HCT116 (cell line): ENCODE measurements at regions not wholly inside any gene's neighbourhood (a gene's known extent, or its start where the extent isn't known, plus 50 kb on each side); places are given as distances from the start of the nearest gene placed in this dataset.

ENCODE experiments used
- ATAC-seq: fragments of 200-7000 bp; cut with Tn5 transposase; 2 replicates; pipeline ENCODE4 v1.9.1; 2020; ENCODE audit warnings: mild to moderate bottlenecking, moderate library complexity
- BruUV-seq: library from RNA; stranded (reverse); fragments of 400-500 nt; replicated peaks from 2 replicates; lab custom pipeline; 2021; lab: Mats Ljungman, UMichigan
- CTCF ChIA-PET: fragments of 300-600 bp; sonication (Branson Sonifier 250); formaldehyde crosslinking; loops from one replicate; lab custom pipeline; 2021; ENCODE audit warnings: antibody characterized with exemption; lab: Charles Lee
- POLR2A ChIA-PET: fragments of 300-600, 350-600 bp; sonication (Branson Sonifier 250); formaldehyde crosslinking; loops from one replicate; lab custom pipeline; 2021; ENCODE audit warnings: antibody characterized with exemption; lab: Charles Lee
- RAD21 ChIA-PET, 2 experiments: fragments of 300-600 bp; sonication (Branson Sonifier 250); formaldehyde crosslinking; loops; one replicate each; lab custom pipeline; 2023; ENCODE audit warnings: low total read pairs in 2 of 2; ENCODE audit not compliant: uncharacterized antibody in 2 of 2, unreplicated experiment in 2 of 2, low non-redundant PET in 1 of 2; lab: Charles Lee
- DNase-seq: peaks from one replicate; pipeline ENCODE4 v3.0.0-alpha.2; 2010; ENCODE audit warnings: low read depth, low spot score
- H2AFZ ChIP-seq: fragments of 200-600 bp; shearing (Covaris generic), sonication (generic); 2 replicates; pipeline ENCODE4 v1.6.1; 2017; ENCODE audit warnings: low read depth, mixed run types, mixed read lengths, antibody characterized with exemption, low read length; ENCODE audit not compliant: poor library complexity, severe bottlenecking
- H3K27ac ChIP-seq: 2 replicates; pipeline ENCODE4 v1.5.1; 2012; ENCODE audit warnings: low read depth, low read length
- H3K27me3 ChIP-seq: fragments of 200-600 bp; sonication (generic); 2 replicates; pipeline ENCODE4 v1.6.1; 2016; ENCODE audit warnings: mixed run types, low read length, mixed read lengths; ENCODE audit not compliant: insufficient read depth
- H3K36me3 ChIP-seq, 2 experiments: fragments of 200-500 bp in 1 of 2; fragments of 200-600 bp in 1 of 2; sonication (Bioruptor generic) in 1 of 2; sonication (generic) in 1 of 2; 2 replicates each; pipeline versions ENCODE4 v1.5.1 to v1.6.1; 2014 to 2016; ENCODE audit warnings: low read length in 2 of 2, inconsistent platforms in 1 of 2, mixed read lengths in 1 of 2, mixed run types in 1 of 2; ENCODE audit not compliant: insufficient read depth in 2 of 2, control insufficient read depth in 1 of 2
- H3K4me1 ChIP-seq, 2 experiments: fragments of 200-600 bp in 1 of 2; sonication (generic) in 1 of 2; 2 replicates each; pipeline versions ENCODE4 v1.5.1 to v1.6.1; 2012 to 2017; ENCODE audit warnings: low read length in 2 of 2, inconsistent platforms in 1 of 2, mild to moderate bottlenecking in 1 of 2, mixed read lengths in 1 of 2, mixed run types in 1 of 2, moderate library complexity in 1 of 2; ENCODE audit not compliant: insufficient read depth in 2 of 2, control insufficient read depth in 1 of 2
- H3K4me2 ChIP-seq: fragments of 200-600 bp; sonication (generic); 2 replicates; pipeline ENCODE4 v1.6.1; 2017; ENCODE audit warnings: mixed run types, low read length, mixed read lengths
- H3K4me3 ChIP-seq, 2 experiments: fragments of 200-600 bp in 1 of 2; sonication (generic) in 1 of 2; replicated peaks in 1 of 2; 2 replicates each; pipeline ENCODE4 v1.5.1; 2011 to 2016; ENCODE audit warnings: low read length in 2 of 2, control low read depth in 1 of 2, low read depth in 1 of 2, mild to moderate bottlenecking in 1 of 2, mixed read lengths in 1 of 2, mixed run types in 1 of 2
- H3K79me2 ChIP-seq: fragments of 200-600 bp; sonication (generic); 2 replicates; pipeline ENCODE4 v1.6.1; 2017; ENCODE audit warnings: mild to moderate bottlenecking, mixed run types, low read length, moderate library complexity, mixed read lengths; ENCODE audit not compliant: insufficient read depth
- H3K9ac ChIP-seq: fragments of 200-600 bp; sonication (generic); 2 replicates; pipeline ENCODE4 v1.6.1; 2016; ENCODE audit warnings: low read length, mixed read lengths
- H3K9me2 ChIP-seq: fragments of 200-600 bp; sonication (generic), shearing (Covaris generic); 2 replicates; pipeline ENCODE4 v1.6.1; 2017; ENCODE audit warnings: mixed run types, mild to moderate bottlenecking, moderate library complexity; ENCODE audit not compliant: insufficient read depth
- H3K9me3 ChIP-seq, 2 experiments: fragments of 200-500 bp in 1 of 2; fragments of 200-600 bp in 1 of 2; sonication (Bioruptor generic) in 1 of 2; sonication (generic) in 1 of 2; 2 replicates each; pipeline ENCODE4 v1.6.1; 2014 to 2017; ENCODE audit warnings: low read length in 2 of 2, mixed read lengths in 2 of 2, inconsistent platforms in 1 of 2, low read depth in 1 of 2, mild to moderate bottlenecking in 1 of 2, mixed run types in 1 of 2, moderate library complexity in 1 of 2; ENCODE audit not compliant: control insufficient read depth in 1 of 2, insufficient read depth in 1 of 2
- H4K20me1 ChIP-seq: fragments of 200-600 bp; sonication (generic), shearing (Covaris generic); 2 replicates; pipeline ENCODE4 v1.6.1; 2017; ENCODE audit warnings: mixed run types, mild to moderate bottlenecking, moderate library complexity; ENCODE audit not compliant: insufficient read depth
- CBX3 ChIP-seq: IDR thresholded peaks from 2 replicates; pipeline ENCODE4 v1.6.1; 2012; ENCODE audit warnings: low read depth
- CEBPB ChIP-seq: IDR thresholded peaks from 2 replicates; pipeline ENCODE4 v1.6.1; 2012; ENCODE audit warnings: low read depth
- CTCF ChIP-seq, 3 experiments: fragments of 200-600 bp in 1 of 3; sonication (generic) in 1 of 3; IDR thresholded peaks in 2 of 3; conservative IDR thresholded peaks in 1 of 3; 2 replicates each; pipeline ENCODE4 v1.5.1; 2012 to 2017; ENCODE audit warnings: low read depth in 2 of 3, low read length in 2 of 3, antibody characterized with exemption in 1 of 3, borderline replicate concordance in 1 of 3, control low read depth in 1 of 3, mild to moderate bottlenecking in 1 of 3, mixed read lengths in 1 of 3, mixed run types in 1 of 3, moderate library complexity in 1 of 3; ENCODE audit not compliant: insufficient read depth in 1 of 3
- EGR1 ChIP-seq: IDR thresholded peaks from 2 replicates; pipeline ENCODE4 v1.6.1; 2012; ENCODE audit warnings: low read depth
- ELF1 ChIP-seq: IDR thresholded peaks from 2 replicates; pipeline ENCODE4 v1.6.1; 2012; ENCODE audit warnings: low read depth, borderline replicate concordance
- EZH2 ChIP-seq: fragments of 200-600 bp; sonication (generic); IDR thresholded peaks from 2 replicates; pipeline ENCODE4 v1.6.1; 2017; ENCODE audit warnings: antibody characterized with exemption, mixed run types
- EZH2phosphoT487 ChIP-seq: fragments of 200-600 bp; IDR thresholded peaks from 2 replicates; pipeline ENCODE4 v1.6.1; 2018; ENCODE audit warnings: antibody characterized with exemption, borderline replicate concordance
- FOSL1 ChIP-seq: IDR thresholded peaks from 2 replicates; pipeline ENCODE4 v1.6.1; 2012; ENCODE audit warnings: low read depth
- JUND ChIP-seq: IDR thresholded peaks from 2 replicates; pipeline ENCODE4 v1.6.1; 2012
- POLR2A ChIP-seq: IDR thresholded peaks from 2 replicates; pipeline ENCODE4 v1.7.0; 2011; ENCODE audit warnings: borderline replicate concordance; ENCODE audit not compliant: insufficient read depth, insufficient read length; ENCODE audit errors: extremely low read depth
- RAD21 ChIP-seq: IDR thresholded peaks from 2 replicates; pipeline ENCODE4 v1.6.1; 2012; ENCODE audit warnings: low read depth, mild to moderate bottlenecking
- SP1 ChIP-seq: IDR thresholded peaks from 2 replicates; pipeline ENCODE4 v1.6.1; 2012; ENCODE audit warnings: low read depth
- TCF7L2 ChIP-seq: IDR thresholded peaks from 2 replicates; pipeline ENCODE4 v1.7.0; 2011; ENCODE audit warnings: borderline replicate concordance, inconsistent platforms; ENCODE audit not compliant: insufficient read depth, insufficient read length; ENCODE audit errors: extremely low read depth
- YY1 ChIP-seq: IDR thresholded peaks from 2 replicates; pipeline ENCODE4 v1.6.1; 2011; ENCODE audit warnings: low read length, low read depth, moderate library complexity, mild to moderate bottlenecking; ENCODE audit not compliant: insufficient replicate concordance; ENCODE audit errors: extremely low read depth
- ZBTB33 ChIP-seq: IDR thresholded peaks from 2 replicates; pipeline ENCODE4 v1.6.1; 2011; ENCODE audit warnings: mild to moderate bottlenecking, low read length, moderate library complexity; ENCODE audit not compliant: insufficient replicate concordance; ENCODE audit errors: extremely low read depth
- ZNF274 ChIP-seq: fragments of 200-500 bp; sonication (Bioruptor generic); IDR thresholded peaks from 2 replicates; pipeline ENCODE4 v1.6.1; 2014; ENCODE audit warnings: mild to moderate bottlenecking, low read depth, low read length, inconsistent platforms
- intact Hi-C: fragments of 100-400 bp; cut with micrococcal nuclease; formaldehyde crosslinking; loops from 2 replicates; pipeline ENCODE4 v1.10.0; 2022
- TF ChIP-seq, protein P1 (sequence below): IDR thresholded peaks from 2 replicates; pipeline ENCODE4 v1.6.1; 2012
- TF ChIP-seq, protein P2 (sequence below): IDR thresholded peaks from 2 replicates; pipeline ENCODE4 v1.6.1; 2012; ENCODE audit warnings: low read depth

GRCh38 chr16:17776465-17776864, 305.7 kb upstream of the XYLT1 start:
- H3K27ac ChIP-seq: no peak overlapping the region
- intact Hi-C loops: no loop called here
- DNase-seq: no peak
- ChIA-PET CTCF (no interaction called here), RAD21 (no interaction called here), POLR2A (no interaction called here)
- no peaks in the 10 kb centered on the region for H3K79me2 ChIP-seq
- no TSS peak for BruUV-seq
- H3K4me2 ChIP-seq: no peak overlapping the region
- ATAC-seq: no peak
- H4K20me1 ChIP-seq: no peaks in the 10 kb centered on the region
- TF ChIP-seq ZNF274 (no peak), ELF1 (no peak), CTCF (IDR thresholded peaks at IDR 0.05 in 2 of 3, conservative IDR thresholded peaks at IDR 0.05 in 1 of 3; ENCODE audit: borderline replicate concordance in 1 of 3, insufficient read depth in 1 of 3, low read depth in 2 of 3, low read length in 2 of 3) (no peak), RAD21 (no peak), FOSL1 (no peak), CEBPB (no peak), EGR1 (no peak), JUND (no peak), POLR2A (no peak), SP1 (no peak), EZH2phosphoT487 (no peak), EZH2 (no peak), YY1 (no peak), TCF7L2 (no peak), ZBTB33 (no peak), CBX3 (no peak)
- TF ChIP-seq, protein P1, sequence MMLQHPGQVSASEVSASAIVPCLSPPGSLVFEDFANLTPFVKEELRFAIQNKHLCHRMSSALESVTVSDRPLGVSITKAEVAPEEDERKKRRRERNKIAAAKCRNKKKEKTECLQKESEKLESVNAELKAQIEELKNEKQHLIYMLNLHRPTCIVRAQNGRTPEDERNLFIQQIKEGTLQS: no peak
- TF ChIP-seq, protein P2, sequence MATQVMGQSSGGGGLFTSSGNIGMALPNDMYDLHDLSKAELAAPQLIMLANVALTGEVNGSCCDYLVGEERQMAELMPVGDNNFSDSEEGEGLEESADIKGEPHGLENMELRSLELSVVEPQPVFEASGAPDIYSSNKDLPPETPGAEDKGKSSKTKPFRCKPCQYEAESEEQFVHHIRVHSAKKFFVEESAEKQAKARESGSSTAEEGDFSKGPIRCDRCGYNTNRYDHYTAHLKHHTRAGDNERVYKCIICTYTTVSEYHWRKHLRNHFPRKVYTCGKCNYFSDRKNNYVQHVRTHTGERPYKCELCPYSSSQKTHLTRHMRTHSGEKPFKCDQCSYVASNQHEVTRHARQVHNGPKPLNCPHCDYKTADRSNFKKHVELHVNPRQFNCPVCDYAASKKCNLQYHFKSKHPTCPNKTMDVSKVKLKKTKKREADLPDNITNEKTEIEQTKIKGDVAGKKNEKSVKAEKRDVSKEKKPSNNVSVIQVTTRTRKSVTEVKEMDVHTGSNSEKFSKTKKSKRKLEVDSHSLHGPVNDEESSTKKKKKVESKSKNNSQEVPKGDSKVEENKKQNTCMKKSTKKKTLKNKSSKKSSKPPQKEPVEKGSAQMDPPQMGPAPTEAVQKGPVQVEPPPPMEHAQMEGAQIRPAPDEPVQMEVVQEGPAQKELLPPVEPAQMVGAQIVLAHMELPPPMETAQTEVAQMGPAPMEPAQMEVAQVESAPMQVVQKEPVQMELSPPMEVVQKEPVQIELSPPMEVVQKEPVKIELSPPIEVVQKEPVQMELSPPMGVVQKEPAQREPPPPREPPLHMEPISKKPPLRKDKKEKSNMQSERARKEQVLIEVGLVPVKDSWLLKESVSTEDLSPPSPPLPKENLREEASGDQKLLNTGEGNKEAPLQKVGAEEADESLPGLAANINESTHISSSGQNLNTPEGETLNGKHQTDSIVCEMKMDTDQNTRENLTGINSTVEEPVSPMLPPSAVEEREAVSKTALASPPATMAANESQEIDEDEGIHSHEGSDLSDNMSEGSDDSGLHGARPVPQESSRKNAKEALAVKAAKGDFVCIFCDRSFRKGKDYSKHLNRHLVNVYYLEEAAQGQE: no peak
- H3K4me1 ChIP-seq: no peaks in the 10 kb centered on the region
- H3K9me2 ChIP-seq: no peaks in the 10 kb centered on the region
- no peak overlapping the region for H3K4me3 ChIP-seq
- no peak overlapping the region for H3K9ac ChIP-seq
- H3K9me3 ChIP-seq: no peaks in the 10 kb centered on the region
- H3K36me3 ChIP-seq: no peaks in the 10 kb centered on the region
- H2AFZ ChIP-seq: no peak overlapping the region
- peaks cover 10% of the 10 kb centered on the region; the same call in 1 of the 2 replicates for H3K27me3 ChIP-seq
